WTC11 (cell line): ENCODE measurements at regions not wholly inside any gene's neighbourhood (a gene's known extent, or its start where the extent isn't known, plus 50 kb on each side); places are given as distances from the start of the nearest gene placed in this dataset.

Source experiments
- ATAC-seq: fragments of 200-7000 bp; cut with Tn5 transposase; 2 replicates; pipeline ENCODE4 v1.10.0; 2021; ENCODE audit warnings: mild to moderate bottlenecking, moderate library complexity
- CTCF ChIA-PET: fragments of 300-600 bp; sonication (Branson Sonifier 250); formaldehyde crosslinking; loops from one replicate; lab custom pipeline; 2021; ENCODE audit warnings: antibody characterized with exemption; lab: Charles Lee
- POLR2A ChIA-PET: fragments of 350-600 bp; sonication (Branson Sonifier 250); formaldehyde crosslinking; loops from one replicate; lab custom pipeline; 2021; ENCODE audit warnings: antibody characterized with exemption; lab: Charles Lee
- DNase-seq: peaks from one replicate; pipeline ENCODE4 v3.0.0; 2021; ENCODE audit warnings: low spot score
- H3K27ac Mint-ChIP-seq: 2 replicates; pipeline ENCODE4 v1.8.0; 2021; ENCODE audit warnings: mixed read lengths
- H3K27me3 Mint-ChIP-seq: 2 replicates; pipeline ENCODE4 v1.8.0; 2021; ENCODE audit warnings: low read depth, mild to moderate bottlenecking, moderate library complexity, mixed read lengths
- H3K36me3 Mint-ChIP-seq: 2 replicates; pipeline ENCODE4 v1.8.0; 2021; ENCODE audit warnings: mixed read lengths
- H3K4me1 Mint-ChIP-seq: 2 replicates; pipeline ENCODE4 v1.8.0; 2022; ENCODE audit warnings: mixed read lengths
- H3K4me3 Mint-ChIP-seq: 2 replicates; pipeline ENCODE4 v1.8.0; 2021; ENCODE audit warnings: mild to moderate bottlenecking, moderate library complexity, mixed read lengths
- H3K9me3 Mint-ChIP-seq: 2 replicates; pipeline ENCODE4 v1.8.0; 2021; ENCODE audit warnings: mixed read lengths
- ARID4B ChIP-seq: sonication (generic); formaldehyde crosslinking; IDR thresholded peaks from 2 replicates; pipeline ENCODE4 v1.8.0; 2023; ENCODE audit warnings: missing genetic modification reagents, mild to moderate bottlenecking, borderline replicate concordance
- ATF6 ChIP-seq: sonication (generic); formaldehyde crosslinking; IDR thresholded peaks from 2 replicates; pipeline ENCODE4 v1.8.1; 2023; ENCODE audit warnings: mild to moderate bottlenecking, missing genetic modification reagents
- CREM ChIP-seq: sonication (generic); formaldehyde crosslinking; IDR thresholded peaks from 2 replicates; pipeline ENCODE4 v1.8.1; 2022; ENCODE audit warnings: mild to moderate bottlenecking, missing genetic modification reagents, moderate library complexity
- EMX1 ChIP-seq: fragments of 250-450 bp; sonication (Bioruptor Pico); IDR thresholded peaks from 2 replicates; pipeline ENCODE4 v1.8.0; 2021; ENCODE audit warnings: mild to moderate bottlenecking
- FOXJ3 ChIP-seq: sonication (generic); formaldehyde crosslinking; IDR thresholded peaks from 2 replicates; pipeline ENCODE4 v1.9.0; 2021; ENCODE audit warnings: missing genetic modification reagents, mild to moderate bottlenecking, borderline replicate concordance
- GRHL2 ChIP-seq: fragments of 250-450 bp; sonication (Bioruptor Pico); IDR thresholded peaks from 2 replicates; pipeline ENCODE4 v1.8.0; 2022; ENCODE audit warnings: mild to moderate bottlenecking, moderate library complexity; ENCODE audit not compliant: insufficient replicate concordance, severe bottlenecking
- RELA ChIP-seq: sonication (generic); formaldehyde crosslinking; IDR thresholded peaks from 2 replicates; pipeline ENCODE4 v1.8.1; 2022; ENCODE audit warnings: missing genetic modification reagents, mild to moderate bottlenecking, borderline replicate concordance
- SMAD3 ChIP-seq: sonication (generic); formaldehyde crosslinking; IDR thresholded peaks from 2 replicates; pipeline ENCODE4 v1.8.0; 2022; ENCODE audit warnings: missing genetic modification reagents, mild to moderate bottlenecking, borderline replicate concordance
- SMAD4 ChIP-seq: sonication (generic); formaldehyde crosslinking; IDR thresholded peaks from 2 replicates; pipeline ENCODE4 v1.8.0; 2022; ENCODE audit warnings: mild to moderate bottlenecking, missing genetic modification reagents
- ZBTB21 ChIP-seq: sonication (generic); formaldehyde crosslinking; IDR thresholded peaks from 2 replicates; pipeline ENCODE4 v1.8.1; 2023; ENCODE audit warnings: mild to moderate bottlenecking, missing genetic modification reagents, borderline replicate concordance
- ZNF416 ChIP-seq: fragments of 250-450 bp; sonication (Bioruptor Pico); IDR thresholded peaks from 2 replicates; pipeline ENCODE4 v1.9.0; 2021; ENCODE audit warnings: mild to moderate bottlenecking, inconsistent platforms
- ZNF423 ChIP-seq: fragments of 250-450 bp; sonication (Bioruptor Pico); IDR thresholded peaks from 2 replicates; pipeline ENCODE4 v2.1.2; 2022; ENCODE audit warnings: mild to moderate bottlenecking, moderate library complexity
- ZNF425 ChIP-seq: fragments of 250-450 bp; sonication (Bioruptor Pico); conservative IDR thresholded peaks from 2 replicates; pipeline ENCODE4 v1.9.0; 2021; ENCODE audit warnings: mild to moderate bottlenecking
- TF ChIP-seq, protein P1 (sequence below): fragments of 200-600 bp; IDR thresholded peaks from 2 replicates; pipeline ENCODE4 v1.8.0; 2022; ENCODE audit warnings: antibody characterized with exemption
- TF ChIP-seq, protein P2 (sequence below): fragments of 250-450 bp; sonication (Bioruptor Pico); IDR thresholded peaks from 2 replicates; pipeline ENCODE4 v1.9.0; 2021; ENCODE audit warnings: mild to moderate bottlenecking
- TF ChIP-seq, protein P3 (sequence below): sonication (generic); formaldehyde crosslinking; IDR thresholded peaks from 2 replicates; pipeline ENCODE4 v1.8.1; 2022; ENCODE audit warnings: missing genetic modification reagents, borderline replicate concordance
- TF ChIP-seq, protein P4 (sequence below): sonication (generic); formaldehyde crosslinking; IDR thresholded peaks from 2 replicates; pipeline ENCODE4 v1.8.0; 2022; ENCODE audit warnings: missing genetic modification reagents
- TF ChIP-seq, protein P5 (sequence below): fragments of 250-450 bp; sonication (Bioruptor Pico); IDR thresholded peaks from 2 replicates; pipeline ENCODE4 v1.9.0; 2021; ENCODE audit warnings: moderate library complexity, mild to moderate bottlenecking, inconsistent platforms, borderline replicate concordance

GRCh38 chr4:131978120-131978519 is 1171.0 kb upstream of the PCDH10 start:
- Mint-ChIP-seq H3K9me3 (peaks cover 41% of the 10 kb centered on the region), H3K27me3 (no peaks in the 10 kb centered on the region), H3K4me3 (no peak overlapping the region), H3K4me1 (no peaks in the 10 kb centered on the region), H3K27ac (no peak overlapping the region), H3K36me3 (peaks cover 43% of the 10 kb centered on the region)
- no peak for ATAC-seq
- DNase-seq, result no peak
- ChIA-PET POLR2A (no interaction called here), CTCF (no interaction called here)
- TF ChIP-seq CREM (CRISPR knock-in tag) (no peak), ZNF423 (CRISPR knock-in tag) (no peak), EMX1 (CRISPR knock-in tag) (no peak), ZNF416 (no peak), ATF6 (CRISPR knock-in tag) (no peak), FOXJ3 (CRISPR knock-in tag) (no peak), ARID4B (CRISPR knock-in tag) (no peak), GRHL2 (CRISPR knock-in tag) (no peak), ZNF425 (no peak), RELA (CRISPR knock-in tag) (no peak), ZBTB21 (CRISPR knock-in tag) (no peak), SMAD3 (CRISPR knock-in tag) (no peak), SMAD4 (CRISPR knock-in tag) (no peak)
- TF ChIP-seq, protein P1, sequence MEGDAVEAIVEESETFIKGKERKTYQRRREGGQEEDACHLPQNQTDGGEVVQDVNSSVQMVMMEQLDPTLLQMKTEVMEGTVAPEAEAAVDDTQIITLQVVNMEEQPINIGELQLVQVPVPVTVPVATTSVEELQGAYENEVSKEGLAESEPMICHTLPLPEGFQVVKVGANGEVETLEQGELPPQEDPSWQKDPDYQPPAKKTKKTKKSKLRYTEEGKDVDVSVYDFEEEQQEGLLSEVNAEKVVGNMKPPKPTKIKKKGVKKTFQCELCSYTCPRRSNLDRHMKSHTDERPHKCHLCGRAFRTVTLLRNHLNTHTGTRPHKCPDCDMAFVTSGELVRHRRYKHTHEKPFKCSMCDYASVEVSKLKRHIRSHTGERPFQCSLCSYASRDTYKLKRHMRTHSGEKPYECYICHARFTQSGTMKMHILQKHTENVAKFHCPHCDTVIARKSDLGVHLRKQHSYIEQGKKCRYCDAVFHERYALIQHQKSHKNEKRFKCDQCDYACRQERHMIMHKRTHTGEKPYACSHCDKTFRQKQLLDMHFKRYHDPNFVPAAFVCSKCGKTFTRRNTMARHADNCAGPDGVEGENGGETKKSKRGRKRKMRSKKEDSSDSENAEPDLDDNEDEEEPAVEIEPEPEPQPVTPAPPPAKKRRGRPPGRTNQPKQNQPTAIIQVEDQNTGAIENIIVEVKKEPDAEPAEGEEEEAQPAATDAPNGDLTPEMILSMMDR, result no peak
- TF ChIP-seq, protein P2, sequence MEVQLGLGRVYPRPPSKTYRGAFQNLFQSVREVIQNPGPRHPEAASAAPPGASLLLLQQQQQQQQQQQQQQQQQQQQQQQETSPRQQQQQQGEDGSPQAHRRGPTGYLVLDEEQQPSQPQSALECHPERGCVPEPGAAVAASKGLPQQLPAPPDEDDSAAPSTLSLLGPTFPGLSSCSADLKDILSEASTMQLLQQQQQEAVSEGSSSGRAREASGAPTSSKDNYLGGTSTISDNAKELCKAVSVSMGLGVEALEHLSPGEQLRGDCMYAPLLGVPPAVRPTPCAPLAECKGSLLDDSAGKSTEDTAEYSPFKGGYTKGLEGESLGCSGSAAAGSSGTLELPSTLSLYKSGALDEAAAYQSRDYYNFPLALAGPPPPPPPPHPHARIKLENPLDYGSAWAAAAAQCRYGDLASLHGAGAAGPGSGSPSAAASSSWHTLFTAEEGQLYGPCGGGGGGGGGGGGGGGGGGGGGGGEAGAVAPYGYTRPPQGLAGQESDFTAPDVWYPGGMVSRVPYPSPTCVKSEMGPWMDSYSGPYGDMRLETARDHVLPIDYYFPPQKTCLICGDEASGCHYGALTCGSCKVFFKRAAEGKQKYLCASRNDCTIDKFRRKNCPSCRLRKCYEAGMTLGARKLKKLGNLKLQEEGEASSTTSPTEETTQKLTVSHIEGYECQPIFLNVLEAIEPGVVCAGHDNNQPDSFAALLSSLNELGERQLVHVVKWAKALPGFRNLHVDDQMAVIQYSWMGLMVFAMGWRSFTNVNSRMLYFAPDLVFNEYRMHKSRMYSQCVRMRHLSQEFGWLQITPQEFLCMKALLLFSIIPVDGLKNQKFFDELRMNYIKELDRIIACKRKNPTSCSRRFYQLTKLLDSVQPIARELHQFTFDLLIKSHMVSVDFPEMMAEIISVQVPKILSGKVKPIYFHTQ (CRISPR knock-in tag), result no peak
- TF ChIP-seq, protein P3, sequence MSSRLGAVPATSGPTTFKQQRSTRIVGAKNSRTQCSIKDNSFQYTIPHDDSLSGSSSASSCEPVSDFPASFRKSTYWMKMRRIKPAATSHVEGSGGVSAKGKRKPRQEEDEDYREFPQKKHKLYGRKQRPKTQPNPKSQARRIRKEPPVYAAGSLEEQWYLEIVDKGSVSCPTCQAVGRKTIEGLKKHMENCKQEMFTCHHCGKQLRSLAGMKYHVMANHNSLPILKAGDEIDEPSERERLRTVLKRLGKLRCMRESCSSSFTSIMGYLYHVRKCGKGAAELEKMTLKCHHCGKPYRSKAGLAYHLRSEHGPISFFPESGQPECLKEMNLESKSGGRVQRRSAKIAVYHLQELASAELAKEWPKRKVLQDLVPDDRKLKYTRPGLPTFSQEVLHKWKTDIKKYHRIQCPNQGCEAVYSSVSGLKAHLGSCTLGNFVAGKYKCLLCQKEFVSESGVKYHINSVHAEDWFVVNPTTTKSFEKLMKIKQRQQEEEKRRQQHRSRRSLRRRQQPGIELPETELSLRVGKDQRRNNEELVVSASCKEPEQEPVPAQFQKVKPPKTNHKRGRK, result no peak
- TF ChIP-seq, protein P4, sequence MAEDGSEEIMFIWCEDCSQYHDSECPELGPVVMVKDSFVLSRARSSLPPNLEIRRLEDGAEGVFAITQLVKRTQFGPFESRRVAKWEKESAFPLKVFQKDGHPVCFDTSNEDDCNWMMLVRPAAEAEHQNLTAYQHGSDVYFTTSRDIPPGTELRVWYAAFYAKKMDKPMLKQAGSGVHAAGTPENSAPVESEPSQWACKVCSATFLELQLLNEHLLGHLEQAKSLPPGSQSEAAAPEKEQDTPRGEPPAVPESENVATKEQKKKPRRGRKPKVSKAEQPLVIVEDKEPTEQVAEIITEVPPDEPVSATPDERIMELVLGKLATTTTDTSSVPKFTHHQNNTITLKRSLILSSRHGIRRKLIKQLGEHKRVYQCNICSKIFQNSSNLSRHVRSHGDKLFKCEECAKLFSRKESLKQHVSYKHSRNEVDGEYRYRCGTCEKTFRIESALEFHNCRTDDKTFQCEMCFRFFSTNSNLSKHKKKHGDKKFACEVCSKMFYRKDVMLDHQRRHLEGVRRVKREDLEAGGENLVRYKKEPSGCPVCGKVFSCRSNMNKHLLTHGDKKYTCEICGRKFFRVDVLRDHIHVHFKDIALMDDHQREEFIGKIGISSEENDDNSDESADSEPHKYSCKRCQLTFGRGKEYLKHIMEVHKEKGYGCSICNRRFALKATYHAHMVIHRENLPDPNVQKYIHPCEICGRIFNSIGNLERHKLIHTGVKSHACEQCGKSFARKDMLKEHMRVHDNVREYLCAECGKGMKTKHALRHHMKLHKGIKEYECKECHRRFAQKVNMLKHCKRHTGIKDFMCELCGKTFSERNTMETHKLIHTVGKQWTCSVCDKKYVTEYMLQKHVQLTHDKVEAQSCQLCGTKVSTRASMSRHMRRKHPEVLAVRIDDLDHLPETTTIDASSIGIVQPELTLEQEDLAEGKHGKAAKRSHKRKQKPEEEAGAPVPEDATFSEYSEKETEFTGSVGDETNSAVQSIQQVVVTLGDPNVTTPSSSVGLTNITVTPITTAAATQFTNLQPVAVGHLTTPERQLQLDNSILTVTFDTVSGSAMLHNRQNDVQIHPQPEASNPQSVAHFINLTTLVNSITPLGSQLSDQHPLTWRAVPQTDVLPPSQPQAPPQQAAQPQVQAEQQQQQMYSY (CRISPR knock-in tag), result no peak
- TF ChIP-seq, protein P5, sequence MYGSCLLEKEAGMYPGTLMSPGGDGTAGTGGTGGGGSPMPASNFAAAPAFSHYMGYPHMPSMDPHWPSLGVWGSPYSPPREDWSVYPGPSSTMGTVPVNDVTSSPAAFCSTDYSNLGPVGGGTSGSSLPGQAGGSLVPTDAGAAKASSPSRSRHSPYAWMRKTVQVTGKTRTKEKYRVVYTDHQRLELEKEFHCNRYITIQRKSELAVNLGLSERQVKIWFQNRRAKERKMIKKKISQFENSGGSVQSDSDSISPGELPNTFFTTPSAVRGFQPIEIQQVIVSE (CRISPR knock-in tag), result no peak
